ENCODE measurements at regions not wholly inside any gene's neighbourhood (a gene's known extent, or its start where the extent isn't known, plus 50 kb on each side); places are given as distances from the start of the nearest gene placed in this dataset.

GRCh38 chr3:106120356-106120755, 251.5 kb upstream of the CBLB start:
- no peak for TF ChIP-seq CTCF (IDR thresholded peaks at IDR 0.05; ENCODE audit: low read depth, low read length, missing input control)
- TF ChIP-seq GABPA (IDR thresholded peaks at IDR 0.05 in 1 of 2, conservative IDR thresholded peaks at IDR 0.05 in 1 of 2), result no peak
- no peak for TF ChIP-seq RAD21 (IDR thresholded peaks at IDR 0.05)
- no peak for TF ChIP-seq FOXA1 (IDR thresholded peaks at IDR 0.05)
- no peak for TF ChIP-seq ATF3 (IDR thresholded peaks at IDR 0.05)

Data from liver (tissue), 3 donors.